Natural killer cell (primary cell): ENCODE measurements at regions not wholly inside any gene's neighbourhood (a gene's known extent, or its start where the extent isn't known, plus 50 kb on each side); places are given as distances from the start of the nearest gene placed in this dataset.

Source experiments
- ATAC-seq, 3 donors: fragments of 150-1000 bp in 2 of 3; fragments of 200-7000 bp in 1 of 3; cut with Tn5 transposase; 1 replicate in 1 of 3; 2 replicates in 2 of 3; pipeline ENCODE4 v1.10.0; 2021; ENCODE audit warnings: mild to moderate bottlenecking in 2 of 3, moderate library complexity in 2 of 3
- DNase-seq, 2 donors: peaks; one replicate each; pipeline versions ENCODE4 v3.0.0 to v3.0.0-alpha.2; 2013 to 2021; ENCODE audit warnings: mixed read lengths in 1 of 2
- H3K27ac ChIP-seq: one replicate; pipeline ENCODE4 v1.5.1; 2013; ENCODE audit warnings: mild to moderate bottlenecking, low read length
- H3K27me3 ChIP-seq: one replicate; pipeline ENCODE4 v1.6.1; 2013; ENCODE audit warnings: low read length; ENCODE audit not compliant: control insufficient read depth, insufficient read depth
- H3K36me3 ChIP-seq: one replicate; pipeline ENCODE4 v1.6.1; 2013; ENCODE audit warnings: low read length; ENCODE audit not compliant: control insufficient read depth, insufficient read depth
- H3K4me1 ChIP-seq: one replicate; pipeline ENCODE4 v1.6.1; 2013; ENCODE audit warnings: low read length; ENCODE audit not compliant: control insufficient read depth, insufficient read depth
- H3K4me3 ChIP-seq: one replicate; pipeline ENCODE4 v1.5.1; 2013; ENCODE audit warnings: low read length
- H3K9me3 ChIP-seq: one replicate; pipeline ENCODE4 v1.6.1; 2013; ENCODE audit warnings: low read length; ENCODE audit not compliant: control insufficient read depth, insufficient read depth
- H3K27ac Mint-ChIP-seq, 2 donors: one replicate each; pipeline ENCODE4 v1.8.0; 2022; ENCODE audit warnings: mild to moderate bottlenecking in 2 of 2, mixed read lengths in 2 of 2, moderate library complexity in 1 of 2
- H3K27me3 Mint-ChIP-seq, 2 donors: one replicate each; pipeline ENCODE4 v1.8.0; 2022; ENCODE audit warnings: low read depth in 2 of 2, mixed read lengths in 2 of 2
- H3K36me3 Mint-ChIP-seq: one replicate; pipeline ENCODE4 v1.8.0; 2022; ENCODE audit warnings: mixed read lengths
- H3K4me1 Mint-ChIP-seq, 2 donors: one replicate each; pipeline ENCODE4 v1.8.0; 2022; ENCODE audit warnings: mixed read lengths in 2 of 2
- H3K4me3 Mint-ChIP-seq: one replicate; pipeline ENCODE4 v1.8.0; 2022; ENCODE audit warnings: mild to moderate bottlenecking, moderate library complexity, mixed read lengths
- H3K9me3 Mint-ChIP-seq, 2 donors: one replicate each; pipeline ENCODE4 v1.8.0; 2022; ENCODE audit warnings: mixed read lengths in 2 of 2
- CTCF ChIP-seq: fragments of 200-600 bp; IDR thresholded peaks from one replicate; pipeline ENCODE4 v1.8.0; 2022; ENCODE audit warnings: antibody characterized with exemption
- WGBS: methylation state at CpG from one replicate; pipeline ENCODE4 v1.1.7; 2013; ENCODE audit warnings: missing lambda C conversion rate; ENCODE audit not compliant: insufficient coverage; 5-methylcytosine and 5-hydroxymethylcytosine counted together
- intact Hi-C: fragments of 100-400 bp; cut with micrococcal nuclease; formaldehyde crosslinking; loops from one replicate; pipeline ENCODE4 v1.14.2; 2022

GRCh38 chr7:25557930-25558329 lies 329.6 kb upstream of the NPVF start:
- Mint-ChIP-seq H3K4me1 (no peaks in the 10 kb centered on the region), H3K4me3 (no peak overlapping the region), H3K36me3 (no peaks in the 10 kb centered on the region), H3K9me3 (no peaks in the 10 kb centered on the region), H3K27ac (no peak overlapping the region), H3K27me3 (peaks cover 14 to 24% of the 10 kb centered on the region in 2 donors)
- intact Hi-C loops, result no loop called here
- Histone ChIP-seq H3K4me3 (no peak overlapping the region), H3K9me3 (no peaks in the 10 kb centered on the region), H3K27ac (no peak overlapping the region), H3K36me3 (no peaks in the 10 kb centered on the region), H3K4me1 (no peaks in the 10 kb centered on the region), H3K27me3 (no peaks in the 10 kb centered on the region)
- WGBS, result 76% methylated on average over 4 of the region's 4 CpGs
- no peak for TF ChIP-seq CTCF
- DNase-seq, result no peak
- ATAC-seq, result no peak

GRCh38 chr7:25558605-25559004 lies 330.3 kb upstream of the NPVF start:
- no peaks in the 10 kb centered on the region for H3K4me1 Mint-ChIP-seq
- no peak for TF ChIP-seq CTCF
- Histone ChIP-seq H3K4me1 (no peaks in the 10 kb centered on the region), H3K9me3 (no peaks in the 10 kb centered on the region), H3K27me3 (no peaks in the 10 kb centered on the region), H3K4me3 (no peak overlapping the region), H3K27ac (no peak overlapping the region), H3K36me3 (no peaks in the 10 kb centered on the region)
- H3K36me3 Mint-ChIP-seq, result no peaks in the 10 kb centered on the region
- no peak overlapping the region for H3K4me3 Mint-ChIP-seq
- ATAC-seq, result no peak
- H3K9me3 Mint-ChIP-seq, result no peaks in the 10 kb centered on the region
- WGBS, result 88% methylated on average over 3 of the region's 3 CpGs
- intact Hi-C loops, result no loop called here
- no peak for DNase-seq
- H3K27ac Mint-ChIP-seq, result no peak overlapping the region
- peaks cover 14 to 22% of the 10 kb centered on the region in 2 donors for H3K27me3 Mint-ChIP-seq

DNA sequence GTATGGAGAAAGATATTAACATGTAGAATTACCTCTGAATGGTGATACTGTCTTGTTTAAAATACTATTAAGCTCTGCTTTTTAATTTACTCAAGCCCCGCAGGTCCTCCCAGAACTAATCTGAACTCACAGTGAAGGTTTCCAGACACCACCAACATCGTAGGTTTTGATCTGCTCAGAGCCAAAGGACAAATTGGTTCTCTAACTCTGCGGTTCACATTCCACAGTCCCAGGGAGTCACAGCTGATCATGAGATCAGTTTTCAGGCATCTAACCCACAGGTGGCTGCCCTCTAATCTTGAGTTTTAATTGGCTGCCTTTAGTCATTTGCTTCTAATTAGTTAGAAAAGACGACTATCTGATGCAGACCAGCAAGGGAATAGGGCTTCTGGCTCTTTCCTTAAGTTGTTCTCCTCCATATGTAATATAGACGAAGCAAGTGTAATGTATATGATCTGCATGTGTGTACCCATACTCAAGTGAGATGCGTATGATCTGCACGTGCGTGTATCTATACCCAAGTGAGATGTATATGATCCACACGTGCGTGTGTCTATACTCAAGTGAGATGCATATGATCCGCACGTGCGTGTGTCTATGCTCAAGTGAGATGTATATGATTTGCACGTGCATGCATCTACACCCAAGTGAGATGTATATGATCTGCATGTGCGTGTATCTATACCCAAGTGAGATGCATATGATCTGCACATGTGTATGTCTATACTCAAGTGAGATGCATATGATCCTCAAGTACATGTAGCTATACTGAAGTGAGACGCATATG lies 331.5 kb upstream of the NPVF start:
- no peak overlapping the region for H3K27ac ChIP-seq
- no peaks in the 10 kb centered on the region for H3K36me3 Mint-ChIP-seq
- H3K4me3 ChIP-seq, result no peak overlapping the region
- DNase-seq (no peak), ATAC-seq (no peak)
- H3K27ac Mint-ChIP-seq, result no peak overlapping the region
- no peaks in the 10 kb centered on the region for H3K4me1 Mint-ChIP-seq
- no peaks in the 10 kb centered on the region for H3K4me1 ChIP-seq
- no peaks in the 10 kb centered on the region for H3K9me3 Mint-ChIP-seq
- 91% methylated on average over 15 of the region's 16 CpGs for WGBS
- intact Hi-C loops, result no loop called here
- no peaks in the 10 kb centered on the region for H3K9me3 ChIP-seq
- H3K27me3 ChIP-seq, result no peaks in the 10 kb centered on the region
- H3K36me3 ChIP-seq, result no peaks in the 10 kb centered on the region
- TF ChIP-seq CTCF, result no peak
- H3K4me3 Mint-ChIP-seq, result no peak overlapping the region
- peaks cover 10 to 22% of the 10 kb centered on the region in 2 donors for H3K27me3 Mint-ChIP-seq

DNA sequence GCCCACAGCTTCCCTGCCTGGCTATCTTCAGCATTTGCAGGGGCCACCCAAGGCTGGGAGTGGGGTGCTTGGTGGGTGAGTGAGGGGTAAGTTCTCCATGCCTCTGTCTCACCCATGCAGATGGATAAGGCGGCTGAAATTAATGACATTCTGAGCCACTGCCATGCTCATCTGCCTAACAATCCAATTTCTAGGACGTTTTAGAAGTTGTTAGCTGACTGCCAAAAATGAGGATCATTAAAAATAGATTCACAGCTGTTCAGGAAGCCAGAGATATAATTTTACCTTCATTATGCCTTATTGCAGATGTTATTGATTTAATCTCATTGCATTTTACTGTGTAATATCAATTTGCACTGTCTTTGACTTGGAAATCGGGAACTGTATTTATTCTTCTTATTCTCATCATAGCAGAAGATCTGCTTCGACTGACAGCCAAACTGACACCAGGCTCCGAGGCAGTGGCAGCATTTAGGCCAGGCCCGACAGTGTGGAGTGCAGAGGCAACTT lies 334.4 kb upstream of the NPVF start:
- DNase-seq (no peak), ATAC-seq (no peak)
- peaks cover 4 to 11% of the 10 kb centered on the region in 2 donors for H3K27me3 Mint-ChIP-seq
- H3K27me3 ChIP-seq, result no peaks in the 10 kb centered on the region
- H3K36me3 Mint-ChIP-seq, result no peaks in the 10 kb centered on the region
- no peak overlapping the region for H3K27ac Mint-ChIP-seq
- no peaks in the 10 kb centered on the region for H3K9me3 Mint-ChIP-seq
- H3K4me3 ChIP-seq, result no peak overlapping the region
- 90% methylated on average over 6 of the region's 6 CpGs for WGBS
- no peaks in the 10 kb centered on the region for H3K9me3 ChIP-seq
- peaks cover 0 to 5% of the 10 kb centered on the region in 2 donors for H3K4me1 Mint-ChIP-seq
- H3K27ac ChIP-seq, result no peak overlapping the region
- H3K36me3 ChIP-seq, result no peaks in the 10 kb centered on the region
- intact Hi-C loops, result no loop called here
- H3K4me1 ChIP-seq, result no peaks in the 10 kb centered on the region
- TF ChIP-seq CTCF, result no peak
- no peak overlapping the region for H3K4me3 Mint-ChIP-seq
